ENCODE measurements at regions not wholly inside any gene's neighbourhood (a gene's known extent, or its start where the extent isn't known, plus 50 kb on each side); places are given as distances from the start of the nearest gene placed in this dataset.
"Not testable (repeated sequence)": the region's sequence is repeated elsewhere in the genome, so short reads cannot be mapped to it uniquely, and the experiment has no call there.

DNA sequence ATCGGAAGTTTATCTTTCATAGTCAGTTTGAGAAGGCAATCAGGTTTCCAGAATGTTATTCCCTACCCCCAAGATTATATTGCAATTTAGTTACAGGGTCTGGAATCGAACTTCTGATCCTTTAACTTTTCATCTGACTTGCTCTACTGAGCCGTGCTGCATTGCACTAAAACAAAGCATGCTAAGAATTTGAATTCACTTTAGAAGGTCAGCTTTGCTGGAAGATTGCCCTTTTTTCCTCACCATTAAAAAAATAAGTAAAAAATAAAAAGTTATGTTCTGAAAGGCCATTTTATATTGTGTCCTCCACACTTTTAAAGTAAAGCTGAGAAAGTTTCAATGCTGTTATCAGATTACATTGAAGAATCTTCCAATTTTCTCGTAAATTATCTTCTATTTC lies 388.8 kb upstream of the PHF14 start:
- no peak for DNase-seq (ENCODE audit: low read depth in 3 of 3)

DNA sequence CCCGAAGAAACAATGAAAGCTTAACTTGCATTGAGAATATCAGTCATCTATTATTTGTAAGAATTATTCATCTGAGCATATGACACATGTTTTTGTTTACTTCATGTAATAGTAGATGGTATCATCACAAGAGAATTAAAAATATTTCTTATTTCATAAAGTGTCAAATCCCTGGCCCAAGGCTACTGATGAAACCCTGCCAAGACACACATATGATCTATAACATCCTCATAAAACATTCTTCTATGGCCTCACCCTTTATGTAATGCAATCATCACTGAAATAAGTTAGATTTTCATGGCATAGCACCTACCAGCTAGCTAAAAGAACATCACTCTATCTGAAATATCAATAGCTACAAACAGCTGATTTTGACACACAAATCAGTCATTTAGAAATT lies 385.6 kb upstream of the PHF14 start:
- DNase-seq (ENCODE audit: low read depth in 3 of 3): no peak

DNA sequence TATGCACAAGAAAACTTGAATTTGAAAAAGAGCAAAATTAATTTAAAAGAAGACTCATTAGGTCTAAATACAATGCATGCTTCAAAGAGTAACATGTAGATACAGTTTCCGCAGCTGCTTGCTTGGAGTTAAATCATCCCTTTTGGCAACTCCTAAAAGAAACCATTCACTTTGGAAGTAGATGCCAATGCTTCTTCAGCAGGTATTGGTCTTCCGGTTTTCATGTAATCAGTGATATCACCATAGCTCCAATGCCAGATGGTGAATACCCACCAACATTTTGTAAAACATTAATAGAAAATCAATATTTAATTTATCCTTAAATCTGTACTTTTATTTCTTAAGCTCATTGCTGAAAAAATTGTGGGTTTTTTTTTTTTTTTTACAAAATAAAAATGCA lies 381.1 kb upstream of the PHF14 start:
- DNase-seq (ENCODE audit: low read depth in 3 of 3): no peak

DNA sequence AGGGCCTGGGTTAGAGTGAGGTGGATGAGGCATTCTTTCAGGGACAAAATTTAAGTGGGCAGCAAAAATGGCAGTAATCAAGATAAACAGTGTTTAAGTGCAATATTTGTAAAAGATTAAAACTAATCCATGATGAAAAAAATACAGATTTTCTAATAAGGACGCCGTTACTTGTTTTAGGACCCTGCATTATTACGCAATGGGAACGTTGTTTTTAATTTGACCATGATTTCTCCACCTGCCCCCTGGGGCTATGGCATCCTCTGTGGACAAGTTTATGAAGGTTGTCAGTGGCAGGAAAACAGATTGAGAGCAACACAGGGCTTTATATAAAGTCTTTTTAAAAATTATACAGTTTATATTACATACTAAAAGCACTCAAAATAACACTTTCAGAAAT lies 380.6 kb upstream of the PHF14 start:
- DNase-seq (ENCODE audit: low read depth in 3 of 3): no peak

DNA sequence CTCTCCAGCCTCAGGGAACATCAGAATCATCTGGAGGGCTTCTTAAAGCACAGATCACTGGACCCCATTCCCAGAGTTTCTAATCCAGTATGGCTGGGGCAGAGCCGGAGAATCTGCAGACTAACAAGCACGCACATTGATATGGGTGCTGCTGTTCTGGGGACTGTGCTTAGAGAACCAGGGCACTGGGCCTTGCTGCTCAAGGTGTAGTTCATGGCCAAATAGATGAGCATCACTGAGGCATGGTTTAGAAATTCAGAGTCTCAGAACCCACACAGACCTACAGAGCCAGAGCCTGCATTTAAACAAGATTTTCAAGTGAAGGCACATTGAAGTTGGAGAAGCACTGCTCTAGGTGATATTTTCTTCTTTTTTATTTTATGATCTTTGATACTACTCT lies 376.8 kb upstream of the PHF14 start:
- no peak for DNase-seq (ENCODE audit: low read depth in 3 of 3)

DNA sequence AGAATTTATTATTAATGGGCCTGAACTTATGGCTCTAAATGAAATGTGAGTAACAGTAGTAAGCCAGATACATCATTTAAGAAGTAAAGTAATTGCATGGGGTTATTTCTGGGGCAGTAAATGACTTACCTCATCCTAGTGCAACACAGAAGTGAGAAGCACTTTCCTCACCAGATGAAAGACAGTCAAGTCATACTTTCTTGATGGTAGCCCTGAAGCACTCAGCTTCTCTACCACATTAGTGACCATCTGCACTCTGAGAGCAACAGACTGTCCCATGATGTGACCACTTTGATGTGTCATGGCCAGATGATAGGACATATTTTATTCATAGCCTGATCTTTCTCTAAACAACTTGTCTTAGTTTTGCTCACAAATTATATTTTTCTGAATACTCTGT lies 369.5 kb upstream of the PHF14 start:
- no peak for DNase-seq (ENCODE audit: low read depth in 3 of 3)

DNA sequence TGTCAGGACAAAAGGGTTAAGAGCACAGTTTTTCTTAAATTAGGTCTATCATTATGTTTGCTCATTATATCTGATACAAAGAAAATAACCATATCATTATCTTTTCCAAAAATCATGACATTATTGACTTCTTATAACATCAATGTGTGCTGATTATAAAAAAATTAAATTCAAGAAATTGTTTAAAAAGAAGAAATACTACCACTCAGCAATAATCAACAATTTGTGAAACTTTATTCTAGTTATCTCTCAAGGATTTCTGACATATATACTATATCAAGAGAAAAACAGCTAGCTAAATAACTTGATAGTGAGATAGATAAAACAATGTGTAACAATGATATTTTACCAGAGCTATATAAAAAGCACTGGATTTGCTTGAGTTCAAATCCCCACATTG lies 360.7 kb upstream of the PHF14 start:
- no peak for DNase-seq (ENCODE audit: low read depth in 3 of 3)

DNA sequence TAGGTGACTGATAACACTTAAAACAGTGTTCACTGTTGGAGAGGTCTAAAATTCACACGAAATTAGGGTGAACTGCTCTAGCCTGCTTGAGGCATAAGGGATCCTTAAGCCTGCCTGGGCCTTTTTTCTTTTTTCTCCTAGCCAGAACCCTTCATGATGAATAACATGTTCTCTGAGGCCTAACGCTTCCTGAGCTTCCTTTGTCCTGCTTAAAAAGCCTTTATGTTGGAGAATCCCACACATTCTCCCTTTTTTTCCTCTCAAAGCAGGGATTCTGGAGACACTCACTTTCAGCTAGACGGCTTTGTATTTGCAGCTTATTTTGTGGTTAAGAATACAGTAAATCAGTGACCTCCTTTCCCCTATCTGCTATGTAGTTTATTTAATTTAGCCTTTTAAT lies 354.7 kb upstream of the PHF14 start:
- no peak for DNase-seq (ENCODE audit: low read depth in 3 of 3)

DNA sequence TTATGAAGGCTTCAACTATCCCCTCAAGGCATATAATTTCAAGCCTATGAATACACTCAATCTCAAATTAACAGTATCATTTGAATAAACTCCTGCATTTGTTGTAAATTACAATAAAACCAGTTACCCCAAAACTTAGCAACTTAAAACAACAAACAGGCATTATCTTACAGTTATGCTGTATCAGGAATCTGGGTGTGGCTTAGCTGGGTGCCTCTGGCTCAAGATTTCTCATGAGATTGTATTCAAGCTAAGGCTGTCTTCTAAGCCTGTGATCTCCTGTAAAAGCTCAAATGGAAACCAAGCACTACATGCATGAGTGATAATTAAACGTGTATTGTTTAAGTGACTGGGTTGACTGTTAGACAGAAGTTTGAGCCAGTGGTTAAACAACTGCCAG lies 341.0 kb upstream of the PHF14 start:
- no peak for DNase-seq (ENCODE audit: low read depth in 3 of 3)

DNA sequence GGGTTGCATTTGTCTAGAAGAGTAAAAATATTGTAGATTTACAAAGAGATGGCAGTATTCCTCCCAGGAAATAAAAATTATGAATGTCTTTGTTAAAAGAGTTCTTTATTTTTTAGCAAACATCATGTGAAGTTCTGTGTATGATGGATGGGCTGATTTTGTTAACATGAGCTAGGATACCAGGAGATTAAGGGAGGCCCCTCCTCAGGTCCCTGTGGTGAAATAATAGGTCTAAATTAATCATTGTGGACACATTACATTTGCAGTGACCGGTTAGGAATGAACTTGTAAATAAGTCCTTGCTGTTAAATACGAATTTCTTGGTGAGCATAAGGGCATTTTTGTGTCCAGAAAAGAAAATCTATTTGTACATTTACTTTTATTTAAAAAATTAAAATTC lies 339.4 kb upstream of the PHF14 start:
- DNase-seq (ENCODE audit: low read depth in 3 of 3): no peak

DNA sequence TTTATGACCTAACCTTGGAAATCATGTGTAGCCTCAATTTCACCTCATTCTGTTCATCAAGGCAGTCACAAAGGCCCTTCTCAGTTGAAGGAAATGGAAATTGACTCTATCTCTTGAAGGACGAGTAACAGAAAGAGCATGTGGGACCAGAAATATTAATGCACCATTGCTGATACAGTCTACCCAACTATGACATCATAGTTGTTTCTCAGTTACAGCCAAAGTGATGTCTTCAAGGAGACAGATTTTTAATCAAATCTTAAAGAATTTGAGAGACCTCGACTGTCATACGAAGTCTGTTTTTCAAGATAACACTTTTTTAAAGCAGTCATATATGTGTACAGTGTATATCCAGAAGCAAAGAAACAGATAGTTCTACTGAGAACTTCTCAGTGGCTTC lies 335.7 kb upstream of the PHF14 start:
- DNase-seq (ENCODE audit: low read depth in 3 of 3): no peak

DNA sequence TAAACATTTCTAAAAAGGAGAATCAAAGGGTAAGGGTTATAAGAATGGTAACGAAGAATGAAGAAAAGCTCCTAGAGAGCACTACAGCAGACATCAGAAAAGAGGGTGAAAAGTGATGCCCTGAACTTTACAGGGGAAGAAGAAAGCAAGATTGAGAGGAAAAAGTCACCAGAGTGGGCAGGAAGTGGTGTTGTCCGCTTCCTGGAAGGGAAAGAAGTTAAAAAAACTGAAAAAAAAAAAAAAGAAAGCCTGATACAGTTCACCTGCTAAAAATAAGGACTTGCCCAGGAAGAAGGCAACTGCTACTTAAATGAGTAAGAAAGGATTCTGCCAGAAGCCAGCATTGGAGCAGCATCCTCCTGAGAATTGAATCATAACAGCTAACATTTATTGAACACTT lies 330.1 kb upstream of the PHF14 start:
- no peak for DNase-seq (ENCODE audit: low read depth in 3 of 3)

DNA sequence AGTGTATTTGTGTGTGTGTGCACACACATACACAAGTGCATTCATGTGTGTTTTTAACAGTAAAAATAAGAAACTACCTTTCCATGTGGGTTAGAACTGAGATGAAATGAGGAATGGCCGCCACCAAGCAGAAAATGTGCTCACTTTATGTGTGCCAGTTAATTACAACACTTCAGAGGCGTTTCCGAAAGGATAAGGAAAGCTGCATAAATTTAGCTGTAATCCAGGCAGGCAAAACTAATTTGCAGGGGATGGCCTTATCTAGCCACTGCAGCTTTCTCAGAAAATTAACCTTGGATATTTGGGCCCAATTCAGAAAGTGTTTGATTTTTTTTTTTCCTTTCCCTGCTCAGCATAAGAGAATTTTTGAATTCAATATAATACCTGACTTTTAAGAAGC lies 328.8 kb upstream of the PHF14 start:
- no peak for DNase-seq (ENCODE audit: low read depth in 3 of 3)

DNA sequence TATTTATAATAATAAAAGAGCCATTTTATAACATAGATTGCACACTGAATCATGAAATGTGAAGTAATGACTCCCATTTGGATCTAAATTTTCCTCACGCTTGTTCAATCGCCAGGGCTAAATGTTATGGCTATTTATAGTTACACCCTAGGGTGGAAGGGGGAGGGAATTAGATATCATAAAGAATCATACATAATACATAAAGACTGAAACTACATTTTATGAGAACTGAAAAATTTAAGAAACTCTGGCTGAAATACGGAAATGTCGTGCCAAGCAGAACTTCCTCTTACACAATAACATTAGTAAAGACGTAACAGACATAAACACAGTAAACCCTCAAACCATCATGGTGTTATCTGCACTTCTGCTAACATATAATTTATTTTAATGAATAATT lies 327.5 kb upstream of the PHF14 start:
- no peak for DNase-seq (ENCODE audit: low read depth in 3 of 3)

DNA sequence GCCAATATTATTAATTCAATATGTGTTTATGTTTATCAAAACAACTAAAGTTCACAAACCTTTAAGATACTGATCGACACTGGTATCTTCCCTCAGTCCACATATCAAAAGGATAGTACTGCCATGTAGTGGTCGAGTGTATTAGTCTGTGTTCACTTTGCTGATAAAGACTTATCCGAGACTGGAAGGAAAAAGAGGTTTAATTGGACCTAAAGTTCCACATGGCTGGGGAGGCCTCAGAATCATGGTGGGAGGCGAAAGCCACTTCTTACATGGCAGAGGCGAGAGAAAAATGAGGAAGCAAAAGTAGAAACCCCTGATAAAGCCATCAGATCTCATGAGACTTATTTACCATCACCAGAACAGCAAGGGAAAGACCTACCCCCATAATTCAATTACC lies 325.4 kb upstream of the PHF14 start:
- DNase-seq (ENCODE audit: low read depth in 3 of 3): no peak

DNA sequence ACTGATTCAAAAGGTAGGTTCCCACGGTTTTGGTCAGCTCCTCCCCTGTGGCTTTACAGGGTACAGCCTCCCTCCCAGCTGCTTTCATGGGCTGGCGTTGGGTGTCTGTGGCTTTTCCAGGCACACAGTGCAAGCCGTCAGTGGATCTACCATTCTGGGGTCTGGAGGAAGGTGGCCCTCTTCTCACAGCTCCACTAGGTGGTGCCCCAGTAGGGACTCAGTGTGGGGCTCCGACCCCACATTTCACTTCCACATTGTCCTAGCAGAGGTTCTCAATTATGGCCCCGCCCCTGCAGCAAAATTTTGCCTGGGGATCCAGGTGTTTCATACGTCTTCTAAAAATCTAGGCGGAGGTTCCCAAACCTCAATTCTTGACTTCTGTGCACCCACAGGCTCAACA lies 324.6 kb upstream of the PHF14 start:
- not testable (repeated sequence) for DNase-seq (ENCODE audit: low read depth in 3 of 3)

DNA sequence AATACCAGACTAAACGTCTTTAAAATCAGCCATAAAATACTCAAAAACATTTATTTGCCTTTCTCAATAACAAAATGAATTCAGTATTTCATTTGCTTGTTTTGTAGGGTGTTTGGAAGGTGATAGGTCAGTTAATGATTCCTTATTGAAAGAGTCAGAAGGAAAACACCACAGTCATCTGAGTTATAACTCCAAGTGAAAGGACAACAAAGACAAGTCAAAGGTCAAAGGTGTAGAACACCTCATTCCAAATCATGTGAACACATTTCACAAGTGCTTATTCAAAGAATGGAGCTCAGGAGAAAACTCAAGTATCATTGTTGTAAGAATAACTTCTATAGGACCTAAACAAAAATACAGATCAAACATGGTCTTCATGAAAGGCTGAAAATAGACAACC lies 318.6 kb upstream of the PHF14 start:
- no peak for DNase-seq (ENCODE audit: low read depth in 3 of 3)

DNA sequence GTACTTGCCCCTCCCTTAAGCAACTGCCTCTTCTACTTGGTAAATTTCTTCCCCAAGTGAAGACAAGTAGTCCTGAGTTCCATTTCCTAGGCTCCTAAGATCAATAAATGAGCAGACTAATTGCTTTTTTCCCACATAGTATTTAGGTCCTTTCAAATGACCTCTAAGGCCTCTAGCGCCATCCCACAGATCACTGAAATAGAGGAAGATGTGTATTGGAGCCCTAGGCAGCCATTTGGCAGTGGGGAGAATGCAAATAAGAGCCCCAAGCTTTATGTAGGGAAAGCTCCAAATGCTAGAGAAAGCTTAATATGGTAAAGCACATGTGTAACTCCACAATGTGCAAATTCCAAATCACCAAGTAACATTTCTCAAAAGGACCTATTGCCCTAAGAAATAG lies 316.5 kb upstream of the PHF14 start:
- DNase-seq (ENCODE audit: low read depth in 3 of 3): no peak

DNA sequence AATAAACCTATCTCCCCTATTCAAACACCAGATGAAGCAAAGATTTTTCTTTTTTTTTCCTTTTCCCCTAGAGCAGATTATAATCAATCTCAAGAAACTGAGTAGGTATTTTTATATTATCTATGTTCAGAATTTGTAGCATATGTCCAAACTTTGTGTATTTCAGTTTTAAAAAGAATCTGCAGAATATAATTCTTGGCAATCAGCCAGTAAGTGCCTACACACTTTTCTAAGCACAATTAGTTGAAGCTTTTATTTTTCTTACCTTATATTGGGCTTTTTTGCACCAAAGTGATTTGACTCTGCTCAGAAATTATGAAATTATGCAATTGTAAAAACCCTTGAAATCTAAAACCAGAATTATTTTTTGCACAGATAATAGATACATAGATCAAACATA lies 315.8 kb upstream of the PHF14 start:
- DNase-seq (ENCODE audit: low read depth in 3 of 3): no peak

DNA sequence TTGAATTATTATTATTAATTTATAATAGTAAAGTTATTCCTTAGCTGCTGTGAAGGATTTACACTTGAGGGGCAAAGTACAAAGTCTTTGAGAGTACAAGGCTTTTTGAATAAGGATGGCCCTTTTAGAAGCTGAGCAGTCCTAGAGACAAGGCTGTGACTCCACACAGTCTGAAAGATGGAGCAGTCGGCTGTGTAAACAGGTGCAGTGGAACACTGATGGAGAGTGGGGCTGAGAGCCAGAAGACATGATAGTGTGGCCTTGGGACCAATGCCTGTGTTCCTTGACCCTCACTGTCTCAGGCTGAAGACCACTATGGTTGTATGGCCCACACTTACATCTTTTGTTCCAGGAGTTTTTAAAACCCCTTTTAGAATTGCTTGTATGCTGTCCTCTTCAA lies 311.2 kb upstream of the PHF14 start:
- DNase-seq (ENCODE audit: low read depth in 3 of 3): no peak

DNA sequence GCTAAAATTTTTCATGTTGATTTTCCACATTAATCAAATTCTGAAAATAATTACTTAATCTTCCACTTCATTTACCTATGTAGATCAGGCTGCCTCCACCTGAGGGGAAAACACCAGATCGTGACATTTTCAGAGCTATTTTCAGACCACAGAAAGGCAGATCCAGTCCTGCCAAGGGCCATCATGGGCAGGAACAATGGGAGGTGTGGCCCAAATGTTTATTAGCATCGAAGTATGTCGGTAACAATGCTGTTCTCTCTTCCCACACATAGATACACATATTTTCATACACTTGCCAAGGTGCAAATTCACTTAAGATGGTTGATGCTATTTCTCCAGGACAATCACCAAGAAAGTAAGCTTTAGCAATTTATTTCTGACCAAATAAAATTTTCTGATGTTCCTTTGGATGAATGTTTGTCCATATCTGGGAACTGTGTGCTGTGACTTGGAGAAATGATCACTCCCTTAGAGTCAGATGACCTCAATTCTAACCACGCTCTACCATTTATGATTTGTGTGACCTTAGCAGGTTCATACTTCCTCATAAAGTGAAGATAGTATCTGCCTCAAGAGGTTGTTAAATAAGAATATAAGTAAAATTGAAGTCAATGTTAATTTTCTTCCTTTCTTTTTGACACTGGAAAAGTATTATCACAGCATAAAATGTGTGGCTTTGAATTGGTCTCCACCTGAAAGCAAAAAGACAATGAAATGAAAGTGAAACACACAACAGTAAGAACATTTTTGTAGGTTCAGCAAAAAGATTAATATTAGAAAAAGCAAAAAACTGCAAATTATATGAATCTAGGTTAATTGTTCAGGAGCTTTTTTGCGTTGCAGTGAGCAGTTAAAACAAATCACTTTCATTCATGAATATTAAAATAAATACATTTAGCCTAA lies 310.4 kb upstream of the PHF14 start:
- DNase-seq (ENCODE audit: low read depth in 3 of 3): no peak

DNA sequence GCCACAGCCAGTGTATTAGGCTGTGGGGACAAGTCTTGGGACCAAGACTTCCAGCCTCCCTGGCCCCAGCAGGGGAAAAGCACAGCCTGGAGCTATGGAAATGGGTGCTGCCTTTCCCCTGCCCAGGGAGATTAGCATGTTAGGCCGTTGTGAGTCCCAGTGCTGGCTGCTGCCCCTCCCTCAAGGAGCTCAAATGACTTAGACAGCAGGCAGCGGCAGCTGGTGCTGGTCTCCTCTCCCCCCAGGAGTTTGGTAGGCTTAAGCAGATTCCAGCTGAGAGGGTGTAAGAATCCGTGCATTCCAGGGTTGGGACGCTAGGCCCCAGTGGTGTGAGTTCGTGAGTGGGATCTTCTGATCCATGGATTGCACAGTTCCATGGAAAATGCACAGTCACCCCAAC lies 301.5 kb upstream of the PHF14 start:
- DNase-seq (ENCODE audit: low read depth in 3 of 3): no peak

DNA sequence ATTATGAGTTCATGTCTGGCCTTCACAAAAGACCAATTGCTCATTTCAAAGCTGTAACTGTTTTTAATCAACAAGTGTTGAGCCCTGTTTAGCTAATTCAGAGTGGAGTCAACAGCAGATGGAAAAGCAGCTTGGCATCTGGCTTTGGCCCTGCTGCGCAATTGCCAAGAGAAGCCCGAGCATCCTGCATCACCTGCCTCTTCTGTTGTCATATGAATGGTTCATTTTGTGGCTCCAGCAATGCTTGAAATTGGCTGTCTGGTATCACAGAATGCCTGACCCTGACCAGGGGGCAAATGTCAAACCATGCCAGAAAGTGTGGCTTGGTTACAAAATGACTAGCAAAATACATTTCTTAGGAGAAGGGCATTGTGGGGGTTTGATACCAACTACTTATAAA lies 296.5 kb upstream of the PHF14 start:
- DNase-seq (ENCODE audit: low read depth in 3 of 3): no peak

DNA sequence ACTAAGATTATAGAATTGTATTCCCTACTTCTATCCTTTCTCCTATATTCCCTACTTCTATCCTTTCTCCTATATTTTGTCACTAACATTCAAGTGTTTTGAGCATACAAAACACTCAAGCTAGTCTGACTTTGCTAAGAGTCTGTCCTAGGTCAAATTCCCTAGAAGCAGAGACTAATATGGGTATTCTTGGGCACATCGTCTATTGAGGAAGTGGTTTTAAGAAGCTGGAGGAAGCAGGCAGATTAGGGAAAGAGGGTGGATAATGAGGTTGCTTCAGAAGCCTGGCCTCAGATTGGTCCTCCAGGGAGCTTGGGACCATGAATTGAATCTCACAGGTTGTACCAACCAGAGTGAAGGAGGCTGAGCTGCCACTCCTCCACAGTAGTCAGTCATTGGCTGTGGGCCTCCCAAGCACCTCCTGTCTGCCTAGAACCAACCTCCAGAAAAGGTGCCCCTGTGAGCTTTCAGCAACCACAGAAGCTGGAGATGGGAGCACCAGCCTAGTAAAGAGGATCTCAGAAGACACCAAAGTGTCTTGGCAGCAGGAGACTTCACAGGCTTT lies 295.9 kb upstream of the PHF14 start:
- no peak for DNase-seq (ENCODE audit: low read depth in 3 of 3)
